ENCODE measurements at regions not wholly inside any gene's neighbourhood (a gene's known extent, or its start where the extent isn't known, plus 50 kb on each side); places are given as distances from the start of the nearest gene placed in this dataset.

DNA sequence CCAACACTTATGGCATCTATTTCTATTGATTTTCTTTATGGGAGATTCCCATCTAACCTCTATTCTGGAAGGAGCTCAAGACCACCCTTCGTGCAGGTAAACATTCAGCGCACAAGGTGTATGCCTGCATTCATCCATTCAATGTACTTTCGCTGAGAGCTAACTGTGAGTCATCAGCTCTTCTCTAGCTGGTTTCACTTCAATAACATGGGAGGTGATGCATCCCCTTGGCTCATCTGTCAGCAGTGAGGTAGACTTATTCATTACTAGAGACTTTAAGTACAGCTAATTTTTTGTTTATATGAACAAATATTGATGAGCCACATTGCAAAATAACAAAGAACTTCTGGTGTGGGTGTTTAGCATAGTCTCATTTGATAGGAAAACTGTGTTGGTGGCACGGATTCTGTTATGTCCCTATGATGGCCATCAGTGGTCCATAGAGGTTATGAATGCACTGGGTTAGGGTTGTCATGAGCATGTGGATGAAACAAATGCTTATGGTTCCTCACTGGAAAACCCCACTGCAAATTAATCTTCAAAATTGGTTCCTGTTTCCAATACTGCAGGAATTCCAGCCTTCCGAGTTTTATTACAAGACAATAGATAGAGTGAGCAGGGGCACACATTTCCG, 1151.0 kb downstream of the BCL11B start:
- TF ChIP-seq, protein P1, sequence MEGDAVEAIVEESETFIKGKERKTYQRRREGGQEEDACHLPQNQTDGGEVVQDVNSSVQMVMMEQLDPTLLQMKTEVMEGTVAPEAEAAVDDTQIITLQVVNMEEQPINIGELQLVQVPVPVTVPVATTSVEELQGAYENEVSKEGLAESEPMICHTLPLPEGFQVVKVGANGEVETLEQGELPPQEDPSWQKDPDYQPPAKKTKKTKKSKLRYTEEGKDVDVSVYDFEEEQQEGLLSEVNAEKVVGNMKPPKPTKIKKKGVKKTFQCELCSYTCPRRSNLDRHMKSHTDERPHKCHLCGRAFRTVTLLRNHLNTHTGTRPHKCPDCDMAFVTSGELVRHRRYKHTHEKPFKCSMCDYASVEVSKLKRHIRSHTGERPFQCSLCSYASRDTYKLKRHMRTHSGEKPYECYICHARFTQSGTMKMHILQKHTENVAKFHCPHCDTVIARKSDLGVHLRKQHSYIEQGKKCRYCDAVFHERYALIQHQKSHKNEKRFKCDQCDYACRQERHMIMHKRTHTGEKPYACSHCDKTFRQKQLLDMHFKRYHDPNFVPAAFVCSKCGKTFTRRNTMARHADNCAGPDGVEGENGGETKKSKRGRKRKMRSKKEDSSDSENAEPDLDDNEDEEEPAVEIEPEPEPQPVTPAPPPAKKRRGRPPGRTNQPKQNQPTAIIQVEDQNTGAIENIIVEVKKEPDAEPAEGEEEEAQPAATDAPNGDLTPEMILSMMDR (IDR thresholded peaks at IDR 0.05; ENCODE audit: extremely low read depth in 1 of 2, insufficient read depth in 1 of 2, low read depth in 1 of 2, low read length in 2 of 2): no peak
- TF ChIP-seq POLR2A (IDR thresholded peaks at IDR 0.05; ENCODE audit: low read depth, low read length) (no peak), POLR2AphosphoS5 (IDR thresholded peaks at IDR 0.05; ENCODE audit: insufficient read depth, low read depth, low read length) (no peak), FOS (IDR thresholded peaks at IDR 0.05; ENCODE audit: borderline replicate concordance, insufficient read depth, low read length) (no peak), EZH2 (IDR thresholded peaks at IDR 0.05; ENCODE audit: borderline replicate concordance, low read depth, low read length, severe bottlenecking) (no peak), JUN (IDR thresholded peaks at IDR 0.05; ENCODE audit: borderline replicate concordance, insufficient read depth, insufficient read length, low read depth) (no peak), MYC (IDR thresholded peaks at IDR 0.05; ENCODE audit: low read depth, low read length) (no peak), GATA2 (IDR thresholded peaks at IDR 0.05; ENCODE audit: insufficient read depth, insufficient read length, low read depth, low read length) (no peak)
- TF ChIP-seq, protein P2, sequence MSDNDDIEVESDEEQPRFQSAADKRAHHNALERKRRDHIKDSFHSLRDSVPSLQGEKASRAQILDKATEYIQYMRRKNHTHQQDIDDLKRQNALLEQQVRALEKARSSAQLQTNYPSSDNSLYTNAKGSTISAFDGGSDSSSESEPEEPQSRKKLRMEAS (IDR thresholded peaks at IDR 0.05; ENCODE audit: insufficient read depth, insufficient read length): no peak
